ENCODE measurements at regions not wholly inside any gene's neighbourhood (a gene's known extent, or its start where the extent isn't known, plus 50 kb on each side); places are given as distances from the start of the nearest gene placed in this dataset.

GRCh38 chr3:42037318-42037945, 53.7 kb upstream of the TRAK1 start:
- no peak for DNase-seq

- DNase-seq: no peak
These were observed 54.7 kb upstream of the TRAK1 start for GRCh38 chr3:42036483-42036823.

GRCh38 chr3:42035816-42036482, 55.2 kb upstream of the TRAK1 start:
- no peak for DNase-seq

- no peak for DNase-seq
These were observed 56.1 kb upstream of the TRAK1 start for GRCh38 chr3:42035007-42035406.

- DNase-seq: no peak
These were observed 57.4 kb upstream of the TRAK1 start for GRCh38 chr3:42033741-42034140.

GRCh38 chr3:42032693-42033349, 58.3 kb upstream of the TRAK1 start:
- DNase-seq: no peak

- DNase-seq: no peak
These were observed 59.2 kb upstream of the TRAK1 start for GRCh38 chr3:42031808-42032480.

- DNase-seq: no peak
These were observed 62.7 kb upstream of the TRAK1 start for GRCh38 chr3:42028474-42028873.

- DNase-seq: no peak
These were observed 63.6 kb upstream of the TRAK1 start for GRCh38 chr3:42027571-42027970.

- DNase-seq: peak; percentile 54
These were observed 63.7 kb upstream of the ULK4 start for GRCh38 chr3:42025370-42026138.

- no peak for DNase-seq
These were observed 62.9 kb upstream of the ULK4 start for GRCh38 chr3:42024591-42025351.

GRCh38 chr3:42023380-42023779, 61.5 kb upstream of the ULK4 start:
- no peak for DNase-seq

- DNase-seq: no peak
These were observed 60.5 kb upstream of the ULK4 start for GRCh38 chr3:42022355-42022754.

- DNase-seq: no peak
These were observed 58.9 kb upstream of the ULK4 start for GRCh38 chr3:42020684-42021307.

- no peak for DNase-seq
These were observed 58.0 kb upstream of the ULK4 start for GRCh38 chr3:42019953-42020260.

GRCh38 chr3:42019144-42019952, 57.4 kb upstream of the ULK4 start:
- DNase-seq: no peak

- no peak for DNase-seq
These were observed 53.1 kb upstream of the ULK4 start for GRCh38 chr3:42014921-42015533.

GRCh38 chr3:42014458-42014920, 52.6 kb upstream of the ULK4 start:
- DNase-seq: peak; percentile 34

- DNase-seq: no peak
These were observed 52.0 kb upstream of the ULK4 start for GRCh38 chr3:42013691-42014457.
